Brain microvascular endothelial cell (primary cell): ENCODE measurements at regions not wholly inside any gene's neighbourhood (a gene's known extent, or its start where the extent isn't known, plus 50 kb on each side); places are given as distances from the start of the nearest gene placed in this dataset.
"Not testable (repeated sequence)": the region's sequence is repeated elsewhere in the genome, so short reads cannot be mapped to it uniquely, and the experiment has no call there.

Experiments used
- DNase-seq: peaks from one replicate; pipeline ENCODE4 v3.0.0-alpha.2; 2020
- H3K27ac ChIP-seq: fragments of 250-450 bp; sonication (Bioruptor Pico); 2 replicates; pipeline ENCODE4 v1.5.1; 2020; ENCODE audit warnings: mild to moderate bottlenecking, moderate library complexity
- H3K27me3 ChIP-seq: fragments of 250-450 bp; sonication (Bioruptor Pico); replicated peaks from 2 replicates; pipeline ENCODE4 v1.5.1; 2020; ENCODE audit warnings: mild to moderate bottlenecking
- H3K36me3 ChIP-seq: fragments of 250-450 bp; sonication (Bioruptor Pico); replicated peaks from 2 replicates; pipeline ENCODE4 v1.5.1; 2020; ENCODE audit warnings: mild to moderate bottlenecking
- H3K4me3 ChIP-seq: 2 replicates; pipeline ENCODE4 v1.5.1; 2011; ENCODE audit warnings: low read depth, mild to moderate bottlenecking, control low read depth, low read length, moderate library complexity
- CTCF ChIP-seq: IDR thresholded peaks from 2 replicates; pipeline ENCODE4 v1.5.1; 2011; ENCODE audit warnings: low read depth, mild to moderate bottlenecking, moderate library complexity, low read length, control low read depth, inconsistent platforms; ENCODE audit errors: missing control alignments
- in situ Hi-C: cut with HindIII; loops from 2 replicates; pipeline ENCODE4 v1.10.0; 2017; ENCODE audit warnings: low sequenced_read_pairs, low pct_ligation_motif_present

- in situ Hi-C loops, result no loop called here
- no peak for TF ChIP-seq CTCF
- no peak overlapping the region for H3K27ac ChIP-seq
- H3K4me3 ChIP-seq, result no peak overlapping the region
- no peaks in the 10 kb centered on the region for H3K27me3 ChIP-seq
- H3K36me3 ChIP-seq, result no peaks in the 10 kb centered on the region
- no peak for DNase-seq
Observed at GRCh38 chr2:192697880-192698279, 503.1 kb upstream of the TMEFF2 start.

- no peak overlapping the region for H3K27ac ChIP-seq
- in situ Hi-C loops, result no loop called here
- no peak for DNase-seq
- H3K4me3 ChIP-seq, result no peak overlapping the region
- H3K36me3 ChIP-seq, result no peaks in the 10 kb centered on the region
- TF ChIP-seq CTCF, result no peak
- no peaks in the 10 kb centered on the region for H3K27me3 ChIP-seq
Observed at GRCh38 chr2:192696857-192697256, 502.1 kb upstream of the TMEFF2 start.

GRCh38 chr2:192687015-192687414, 492.3 kb upstream of the TMEFF2 start:
- in situ Hi-C loops, result no loop called here
- Histone ChIP-seq H3K36me3 (no peaks in the 10 kb centered on the region), H3K27ac (no peak overlapping the region), H3K27me3 (no peaks in the 10 kb centered on the region), H3K4me3 (no peak overlapping the region)
- no peak for TF ChIP-seq CTCF
- DNase-seq, result no peak

GRCh38 chr2:192682511-192682910, 487.8 kb upstream of the TMEFF2 start:
- H3K36me3 ChIP-seq, H3K4me3 ChIP-seq, H3K27me3 ChIP-seq, in situ Hi-C loops, DNase-seq, H3K27ac ChIP-seq: not testable (repeated sequence)

- H3K4me3 ChIP-seq, result no peak overlapping the region
- no peaks in the 10 kb centered on the region for H3K36me3 ChIP-seq
- H3K27ac ChIP-seq, result no peak overlapping the region
- no peak for DNase-seq
- TF ChIP-seq CTCF, result no peak
- H3K27me3 ChIP-seq, result no peaks in the 10 kb centered on the region
- in situ Hi-C loops, result no loop called here
Observed at GRCh38 chr2:192675681-192676080, 480.9 kb upstream of the TMEFF2 start.

GRCh38 chr2:192669505-192670091, 474.9 kb upstream of the TMEFF2 start:
- Histone ChIP-seq H3K4me3 (no peak overlapping the region), H3K36me3 (no peaks in the 10 kb centered on the region), H3K27me3 (no peaks in the 10 kb centered on the region), H3K27ac (no peak overlapping the region)
- TF ChIP-seq CTCF, result no peak
- in situ Hi-C loops, result no loop called here
- no peak for DNase-seq

- H3K27me3 ChIP-seq, H3K36me3 ChIP-seq, in situ Hi-C loops, DNase-seq, H3K27ac ChIP-seq, H3K4me3 ChIP-seq: not testable (repeated sequence)
Observed at GRCh38 chr2:192660555-192660954, 465.8 kb upstream of the TMEFF2 start.
